RWPE2 (cell line): ENCODE measurements at regions not wholly inside any gene's neighbourhood (a gene's known extent, or its start where the extent isn't known, plus 50 kb on each side); places are given as distances from the start of the nearest gene placed in this dataset.

Experiments used
- ATAC-seq: fragments of 200-7000 bp; cut with Tn5 transposase; 3 replicates; pipeline ENCODE4 v1.9.1; 2021; ENCODE audit warnings: low read depth
- DNase-seq: peaks from one replicate; pipeline ENCODE4 v3.0.0-alpha.2; 2020; ENCODE audit warnings: low spot score
- H3K27ac ChIP-seq: fragments of 450-650 bp; 2 replicates; pipeline ENCODE4 v1.5.1; 2017; ENCODE audit warnings: mild to moderate bottlenecking; ENCODE audit not compliant: poor library complexity, severe bottlenecking
- H3K27me3 ChIP-seq: fragments of 250-450 bp; sonication (Bioruptor Pico); 2 replicates; pipeline ENCODE4 v1.5.1; 2021; ENCODE audit warnings: mild to moderate bottlenecking, moderate library complexity; ENCODE audit not compliant: insufficient read depth, poor library complexity, severe bottlenecking
- H3K36me3 ChIP-seq: fragments of 250-450 bp; sonication (Bioruptor Pico); 2 replicates; pipeline ENCODE4 v1.5.1; 2020; ENCODE audit warnings: low read depth, mild to moderate bottlenecking, moderate library complexity
- H3K4me1 ChIP-seq: fragments of 250-450 bp; sonication (Bioruptor Pico); 2 replicates; pipeline ENCODE4 v1.5.1; 2021; ENCODE audit warnings: mild to moderate bottlenecking, moderate library complexity; ENCODE audit not compliant: insufficient read depth, poor library complexity, severe bottlenecking
- H3K4me3 ChIP-seq: fragments of 250-450 bp; sonication (Bioruptor Pico); 2 replicates; pipeline ENCODE4 v1.5.1; 2021; ENCODE audit warnings: mild to moderate bottlenecking, moderate library complexity; ENCODE audit not compliant: severe bottlenecking
- H3K9me3 ChIP-seq: fragments of 250-450 bp; sonication (Bioruptor Pico); 2 replicates; pipeline ENCODE4 v1.5.1; 2021; ENCODE audit warnings: mild to moderate bottlenecking, moderate library complexity; ENCODE audit not compliant: severe bottlenecking
- TF ChIP-seq, protein P1 (sequence below): fragments of 450-650 bp; IDR thresholded peaks from one replicate; pipeline ENCODE4 v1.5.1; 2017; ENCODE audit warnings: mild to moderate bottlenecking, moderate library complexity; ENCODE audit not compliant: poor library complexity, severe bottlenecking

DNA sequence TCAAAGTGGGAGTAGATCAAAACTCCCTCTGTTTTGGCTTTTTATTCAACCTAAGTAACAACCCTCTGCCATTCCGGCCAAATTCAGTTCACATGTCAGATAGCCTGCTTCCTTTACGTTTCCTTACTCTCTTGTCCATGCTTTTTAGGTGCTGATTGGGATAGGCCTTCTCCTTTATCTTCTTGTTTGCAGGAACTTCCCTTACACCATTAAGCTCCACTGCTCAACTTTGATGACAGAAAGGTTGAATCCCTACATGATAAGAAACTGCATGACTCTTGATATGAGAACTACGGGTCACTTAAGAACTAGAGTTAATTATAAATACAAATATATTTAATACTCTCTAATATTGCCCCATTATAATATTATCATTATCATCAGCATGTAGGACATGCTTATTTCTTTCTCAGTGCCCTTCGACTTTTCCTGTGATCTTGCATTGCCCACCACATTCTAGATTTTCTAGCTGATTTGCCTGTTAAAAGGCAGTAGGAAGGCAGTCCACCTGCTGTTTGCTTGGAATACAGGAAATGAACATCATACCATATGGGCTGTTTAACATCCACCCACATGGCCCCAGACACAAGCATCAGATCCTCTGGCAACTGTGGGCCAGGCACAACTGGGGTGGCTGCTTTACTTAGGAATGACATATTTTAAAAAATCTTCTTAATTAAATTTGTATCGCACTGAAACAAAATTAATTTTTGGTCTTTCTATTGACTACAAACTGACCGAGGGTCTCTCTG, 59.7 kb upstream of the CCDC6 start:
- DNase-seq, result no peak
- no peak overlapping the region for H3K4me3 ChIP-seq
- H3K27ac ChIP-seq, result peak overlapping the region; percentile 74
- no peaks in the 10 kb centered on the region for H3K9me3 ChIP-seq
- H3K36me3 ChIP-seq, result no peaks in the 10 kb centered on the region
- H3K27me3 ChIP-seq, result no peaks in the 10 kb centered on the region
- H3K4me1 ChIP-seq, result peaks cover 24% of the 10 kb centered on the region
- ATAC-seq, result no peak
- TF ChIP-seq, protein P1, sequence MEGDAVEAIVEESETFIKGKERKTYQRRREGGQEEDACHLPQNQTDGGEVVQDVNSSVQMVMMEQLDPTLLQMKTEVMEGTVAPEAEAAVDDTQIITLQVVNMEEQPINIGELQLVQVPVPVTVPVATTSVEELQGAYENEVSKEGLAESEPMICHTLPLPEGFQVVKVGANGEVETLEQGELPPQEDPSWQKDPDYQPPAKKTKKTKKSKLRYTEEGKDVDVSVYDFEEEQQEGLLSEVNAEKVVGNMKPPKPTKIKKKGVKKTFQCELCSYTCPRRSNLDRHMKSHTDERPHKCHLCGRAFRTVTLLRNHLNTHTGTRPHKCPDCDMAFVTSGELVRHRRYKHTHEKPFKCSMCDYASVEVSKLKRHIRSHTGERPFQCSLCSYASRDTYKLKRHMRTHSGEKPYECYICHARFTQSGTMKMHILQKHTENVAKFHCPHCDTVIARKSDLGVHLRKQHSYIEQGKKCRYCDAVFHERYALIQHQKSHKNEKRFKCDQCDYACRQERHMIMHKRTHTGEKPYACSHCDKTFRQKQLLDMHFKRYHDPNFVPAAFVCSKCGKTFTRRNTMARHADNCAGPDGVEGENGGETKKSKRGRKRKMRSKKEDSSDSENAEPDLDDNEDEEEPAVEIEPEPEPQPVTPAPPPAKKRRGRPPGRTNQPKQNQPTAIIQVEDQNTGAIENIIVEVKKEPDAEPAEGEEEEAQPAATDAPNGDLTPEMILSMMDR, result no peak

DNA sequence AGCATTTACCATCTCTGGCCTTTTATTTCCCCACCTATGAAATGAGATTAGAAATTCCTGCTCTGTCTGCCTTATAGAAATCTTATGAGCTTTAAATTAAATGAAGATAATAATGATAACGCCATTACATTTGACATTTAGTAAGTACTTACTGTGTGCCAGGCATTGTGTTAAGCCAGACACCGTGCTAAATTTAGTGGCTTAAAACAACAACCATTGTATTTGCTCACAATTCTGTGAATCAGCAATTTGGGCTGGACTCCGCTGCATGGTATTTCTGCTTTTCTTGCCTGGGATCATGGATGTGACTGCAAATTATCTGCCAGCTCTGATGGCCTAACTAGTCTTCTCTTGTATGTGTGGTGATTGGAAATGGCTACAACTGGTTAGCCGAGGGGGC, 56.4 kb upstream of the CCDC6 start:
- TF ChIP-seq, protein P1, result no peak
- Histone ChIP-seq H3K9me3 (no peaks in the 10 kb centered on the region), H3K4me3 (no peak overlapping the region), H3K36me3 (no peaks in the 10 kb centered on the region), H3K4me1 (peaks cover 24% of the 10 kb centered on the region), H3K27ac (no peak overlapping the region), H3K27me3 (no peaks in the 10 kb centered on the region)
- DNase-seq (no peak), ATAC-seq (no peak)

DNA sequence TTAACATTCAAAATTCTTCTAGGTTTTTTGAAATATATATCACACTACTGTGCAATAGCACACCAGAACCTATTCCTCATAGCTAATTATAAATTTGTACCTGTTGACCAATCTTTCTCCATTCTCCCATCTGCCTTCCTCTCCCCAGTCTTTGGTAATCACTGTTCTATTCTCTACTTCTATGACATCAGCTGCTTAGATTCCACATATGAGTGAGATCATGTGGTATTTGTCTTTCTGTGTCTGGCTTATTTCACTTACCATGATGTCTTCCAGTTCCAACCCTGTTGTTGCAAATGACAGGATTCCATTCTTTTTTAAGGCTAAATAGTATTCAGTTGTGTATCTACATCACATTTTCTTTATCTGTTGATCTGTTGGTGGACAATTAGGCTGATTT, 54.4 kb upstream of the CCDC6 start:
- Histone ChIP-seq H3K4me3 (no peak overlapping the region), H3K9me3 (no peaks in the 10 kb centered on the region), H3K4me1 (peaks cover 14% of the 10 kb centered on the region), H3K36me3 (no peaks in the 10 kb centered on the region), H3K27ac (no peak overlapping the region), H3K27me3 (no peaks in the 10 kb centered on the region)
- ATAC-seq (no peak), DNase-seq (no peak)
- TF ChIP-seq, protein P1, result no peak

DNA sequence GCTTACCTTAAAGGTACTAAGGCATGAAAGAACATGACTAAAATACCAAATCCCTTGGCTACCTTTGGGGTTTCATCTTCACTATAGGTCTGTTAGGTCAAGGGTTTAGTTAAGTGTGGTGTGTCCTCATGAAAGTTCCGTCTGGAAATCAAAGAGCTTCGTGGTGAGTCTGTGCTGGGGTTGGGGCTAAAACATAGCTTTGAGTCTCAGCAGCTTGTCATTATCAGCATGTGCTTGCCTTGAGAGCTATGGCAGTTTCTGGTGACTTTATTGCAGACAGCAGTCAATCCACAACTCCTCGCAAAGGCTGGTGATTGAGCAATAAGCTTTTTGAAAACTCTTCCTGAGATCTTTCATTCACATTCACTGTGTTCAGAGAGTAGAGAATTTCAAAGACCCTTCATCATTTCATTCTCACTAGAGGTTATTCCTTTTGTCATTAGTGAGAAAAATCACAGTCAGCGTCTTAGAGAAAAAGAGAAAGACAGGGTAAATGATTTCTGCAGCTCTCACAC, 53.2 kb upstream of the CCDC6 start:
- Histone ChIP-seq H3K4me3 (no peak overlapping the region), H3K4me1 (peaks cover 2% of the 10 kb centered on the region), H3K27me3 (no peaks in the 10 kb centered on the region), H3K9me3 (no peaks in the 10 kb centered on the region), H3K36me3 (no peaks in the 10 kb centered on the region), H3K27ac (no peak overlapping the region)
- no peak for ATAC-seq
- TF ChIP-seq, protein P1, result no peak
- DNase-seq, result no peak

DNA sequence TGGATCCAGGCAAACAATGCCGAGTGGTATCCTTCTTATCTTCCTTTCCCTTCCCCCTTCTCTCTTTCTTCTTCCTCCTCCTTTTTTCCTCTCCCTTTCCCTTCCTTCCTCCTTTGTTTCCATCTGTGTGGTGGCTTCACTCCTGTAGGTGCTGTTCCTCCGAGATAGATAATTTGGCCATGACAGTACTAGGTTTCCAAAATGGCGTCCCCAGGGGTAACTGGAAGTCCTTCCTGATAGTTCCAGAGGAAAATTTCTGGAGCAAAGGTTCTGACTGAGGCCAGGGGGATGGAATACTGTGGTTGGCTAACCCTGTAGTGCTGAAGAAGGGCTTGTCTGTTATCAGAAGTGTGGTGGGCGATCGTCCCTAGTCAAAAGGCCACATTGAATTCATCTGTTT, 52.5 kb upstream of the CCDC6 start:
- no peaks in the 10 kb centered on the region for H3K9me3 ChIP-seq
- DNase-seq (no peak), ATAC-seq (no peak)
- no peaks in the 10 kb centered on the region for H3K27me3 ChIP-seq
- no peak overlapping the region for H3K27ac ChIP-seq
- TF ChIP-seq, protein P1, result no peak
- H3K36me3 ChIP-seq, result no peaks in the 10 kb centered on the region
- H3K4me3 ChIP-seq, result no peak overlapping the region
- H3K4me1 ChIP-seq, result no peaks in the 10 kb centered on the region
